Skeletal muscle cell (primary cell): ENCODE measurements at regions not wholly inside any gene's neighbourhood (a gene's known extent, or its start where the extent isn't known, plus 50 kb on each side); places are given as distances from the start of the nearest gene placed in this dataset.

ENCODE experiments used
- DNase-seq: peaks from one replicate; pipeline ENCODE4 v3.0.0-alpha.2; 2010; ENCODE audit warnings: low read depth
- H3K4me3 ChIP-seq: 2 replicates; pipeline ENCODE4 v1.5.1; 2011; ENCODE audit warnings: low read depth, mild to moderate bottlenecking, control low read depth, low read length, moderate library complexity

GRCh38 chr6:3644739-3645012, 106.8 kb downstream of the PXDC1 start:
- DNase-seq, result no peak
- no peak overlapping the region for H3K4me3 ChIP-seq

GRCh38 chr6:3643921-3644738, 107.4 kb downstream of the PXDC1 start:
- no peak for DNase-seq
- H3K4me3 ChIP-seq, result no peak overlapping the region

- no peak for DNase-seq
- H3K4me3 ChIP-seq, result no peak overlapping the region
Measured at GRCh38 chr6:3640868-3641267, 110.6 kb downstream of the PXDC1 start.

GRCh38 chr6:3638662-3639061, 112.9 kb downstream of the PXDC1 start:
- H3K4me3 ChIP-seq, result no peak overlapping the region
- no peak for DNase-seq

- DNase-seq, result no peak
- no peak overlapping the region for H3K4me3 ChIP-seq
Measured at GRCh38 chr6:3636060-3636459, 115.5 kb downstream of the PXDC1 start.

GRCh38 chr6:3635482-3635881, 116.0 kb downstream of the PXDC1 start:
- H3K4me3 ChIP-seq, result no peak overlapping the region
- no peak for DNase-seq

GRCh38 chr6:3634280-3634816, 117.2 kb downstream of the PXDC1 start:
- no peak for DNase-seq
- no peak overlapping the region for H3K4me3 ChIP-seq

GRCh38 chr6:3633711-3634110, 117.8 kb downstream of the PXDC1 start:
- DNase-seq, result no peak
- no peak overlapping the region for H3K4me3 ChIP-seq

GRCh38 chr6:3631877-3632276, 119.6 kb downstream of the PXDC1 start:
- no peak for DNase-seq

GRCh38 chr6:3631186-3631585, 120.3 kb downstream of the PXDC1 start:
- no peak for DNase-seq
- H3K4me3 ChIP-seq, result no peak overlapping the region

More at GRCh38 chr6:3631877-3632276, 119.6 kb downstream of the PXDC1 start:
- H3K4me3 ChIP-seq, result no peak overlapping the region

GRCh38 chr6:3630258-3630835, 121.2 kb downstream of the PXDC1 start:
- no peak for DNase-seq
- H3K4me3 ChIP-seq, result no peak overlapping the region

- DNase-seq, result no peak
- no peak overlapping the region for H3K4me3 ChIP-seq
Measured at GRCh38 chr6:3627956-3628835, 123.3 kb downstream of the PXDC1 start.

- no peak for DNase-seq
Measured at GRCh38 chr6:3627501-3627900, 124.0 kb downstream of the PXDC1 start.

GRCh38 chr6:3625980-3626563, 125.4 kb downstream of the PXDC1 start:
- no peak for DNase-seq
- no peak overlapping the region for H3K4me3 ChIP-seq

More at GRCh38 chr6:3627501-3627900, 124.0 kb downstream of the PXDC1 start:
- H3K4me3 ChIP-seq, result no peak overlapping the region

GRCh38 chr6:3625149-3625979, 126.1 kb downstream of the PXDC1 start:
- DNase-seq, result no peak
- no peak overlapping the region for H3K4me3 ChIP-seq

GRCh38 chr6:3624250-3625136, 127.0 kb downstream of the PXDC1 start:
- no peak for DNase-seq
- no peak overlapping the region for H3K4me3 ChIP-seq

- no peak overlapping the region for H3K4me3 ChIP-seq
- DNase-seq, result no peak
Measured at GRCh38 chr6:3623451-3624249, 127.9 kb downstream of the PXDC1 start.
